Tibial nerve (tissue), 4 donors: ENCODE measurements at regions not wholly inside any gene's neighbourhood (a gene's known extent, or its start where the extent isn't known, plus 50 kb on each side); places are given as distances from the start of the nearest gene placed in this dataset.

Source experiments
- DNase-seq, 2 donors: peaks; one replicate each; pipeline ENCODE4 v3.0.0-alpha.2; 2019; ENCODE audit warnings: low spot score in 2 of 2
- H3K27ac ChIP-seq, 4 donors: fragments of 200-600 bp; sonication (generic) in 3 of 4; one replicate each; pipeline ENCODE4 v1.5.1; 2017 to 2019; ENCODE audit warnings: mild to moderate bottlenecking in 1 of 4
- H3K27me3 ChIP-seq, 2 donors: fragments of 200-600 bp; sonication (generic) in 1 of 2; one replicate each; pipeline versions ENCODE4 v1.5.1 to v1.6.0; 2017 to 2019
- H3K36me3 ChIP-seq, 3 donors: fragments of 200-600 bp; sonication (generic); one replicate each; pipeline ENCODE4 v1.5.1; 2018 to 2019
- H3K4me1 ChIP-seq, 4 donors: fragments of 200-600 bp; sonication (generic) in 3 of 4; one replicate each; pipeline ENCODE4 v1.5.1; 2017 to 2019
- H3K4me3 ChIP-seq, 4 donors: fragments of 200-600 bp; sonication (generic) in 3 of 4; one replicate each; pipeline ENCODE4 v1.5.1; 2017 to 2019; ENCODE audit warnings: mild to moderate bottlenecking in 1 of 4, moderate library complexity in 1 of 4
- H3K9me3 ChIP-seq, 4 donors: fragments of 200-600 bp; sonication (generic) in 3 of 4; one replicate each; pipeline ENCODE4 v1.5.1; 2017 to 2019
- EP300 ChIP-seq, 2 donors: sonication (generic); formaldehyde crosslinking; IDR thresholded peaks; one replicate each; pipeline ENCODE4 v1.6.1; 2017; ENCODE audit warnings: antibody characterized with exemption in 2 of 2, mild to moderate bottlenecking in 1 of 2
- POLR2A ChIP-seq, 2 donors: fragments of 450-650 bp; IDR thresholded peaks; one replicate each; pipeline ENCODE4 v1.6.1; 2017; ENCODE audit warnings: antibody characterized with exemption in 2 of 2, mild to moderate bottlenecking in 2 of 2, moderate library complexity in 2 of 2
- WGBS, 2 donors: methylation state at CpG; one replicate each; pipeline ENCODE4 v1.1.5; 2018; 5-methylcytosine and 5-hydroxymethylcytosine counted together
- TF ChIP-seq, protein P1 (sequence below), 5 experiments: fragments of 200-600 bp in 3 of 5; fragments of 450-650 bp in 2 of 5; sonication (generic) in 3 of 5; IDR thresholded peaks; one replicate each; pipeline ENCODE4 v1.5.1; 2016 to 2019; ENCODE audit warnings: antibody characterized with exemption in 5 of 5, mild to moderate bottlenecking in 3 of 5, moderate library complexity in 2 of 5

GRCh38 chr5:53160895-53161294, 51.3 kb upstream of the MOCS2 start:
- no peaks in the 10 kb centered on the region for H3K9me3 ChIP-seq
- DNase-seq, result no peak
- H3K27ac ChIP-seq, result no peak overlapping the region
- WGBS, 2 donors, result 75 to 78% methylated on average over 4 of the region's 4 CpGs
- no peak for TF ChIP-seq EP300 (IDR thresholded peaks at IDR 0.05)
- TF ChIP-seq, protein P1, sequence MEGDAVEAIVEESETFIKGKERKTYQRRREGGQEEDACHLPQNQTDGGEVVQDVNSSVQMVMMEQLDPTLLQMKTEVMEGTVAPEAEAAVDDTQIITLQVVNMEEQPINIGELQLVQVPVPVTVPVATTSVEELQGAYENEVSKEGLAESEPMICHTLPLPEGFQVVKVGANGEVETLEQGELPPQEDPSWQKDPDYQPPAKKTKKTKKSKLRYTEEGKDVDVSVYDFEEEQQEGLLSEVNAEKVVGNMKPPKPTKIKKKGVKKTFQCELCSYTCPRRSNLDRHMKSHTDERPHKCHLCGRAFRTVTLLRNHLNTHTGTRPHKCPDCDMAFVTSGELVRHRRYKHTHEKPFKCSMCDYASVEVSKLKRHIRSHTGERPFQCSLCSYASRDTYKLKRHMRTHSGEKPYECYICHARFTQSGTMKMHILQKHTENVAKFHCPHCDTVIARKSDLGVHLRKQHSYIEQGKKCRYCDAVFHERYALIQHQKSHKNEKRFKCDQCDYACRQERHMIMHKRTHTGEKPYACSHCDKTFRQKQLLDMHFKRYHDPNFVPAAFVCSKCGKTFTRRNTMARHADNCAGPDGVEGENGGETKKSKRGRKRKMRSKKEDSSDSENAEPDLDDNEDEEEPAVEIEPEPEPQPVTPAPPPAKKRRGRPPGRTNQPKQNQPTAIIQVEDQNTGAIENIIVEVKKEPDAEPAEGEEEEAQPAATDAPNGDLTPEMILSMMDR (IDR thresholded peaks at IDR 0.05), result no peak
- no peak for TF ChIP-seq POLR2A (IDR thresholded peaks at IDR 0.05)
- H3K27me3 ChIP-seq, result no peaks in the 10 kb centered on the region
- H3K4me1 ChIP-seq, result peaks cover 0 to 18% (median 3%) of the 10 kb centered on the region in 4 donors
- no peak overlapping the region for H3K4me3 ChIP-seq
- H3K36me3 ChIP-seq, result no peaks in the 10 kb centered on the region

DNA sequence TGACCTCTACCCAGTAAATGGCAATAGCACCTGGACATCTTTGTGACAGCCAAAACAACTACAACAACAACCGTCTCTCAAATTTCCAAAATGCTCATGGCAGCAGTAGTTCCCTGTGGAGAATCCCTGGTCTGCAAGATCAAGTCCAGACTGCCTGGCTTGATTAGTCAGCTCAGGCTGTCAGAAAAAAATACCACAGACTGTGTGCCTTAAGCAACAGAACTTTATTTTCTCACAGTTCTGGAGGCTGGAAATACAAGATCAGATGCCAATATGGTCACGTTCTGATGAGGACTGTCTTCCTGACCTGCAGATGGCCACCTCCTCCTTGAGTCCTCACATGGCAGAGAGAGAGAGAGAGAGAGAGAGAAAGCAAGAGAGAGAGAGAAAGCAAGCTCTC, 52.3 kb upstream of the MOCS2 start:
- H3K4me1 ChIP-seq, result peaks cover 0 to 27% (median 6%) of the 10 kb centered on the region in 4 donors
- H3K9me3 ChIP-seq, result no peaks in the 10 kb centered on the region
- no peaks in the 10 kb centered on the region for H3K27me3 ChIP-seq
- H3K4me3 ChIP-seq, result no peak overlapping the region
- no peak for TF ChIP-seq POLR2A (IDR thresholded peaks at IDR 0.05)
- no peak for TF ChIP-seq EP300 (IDR thresholded peaks at IDR 0.05)
- TF ChIP-seq, protein P1 (IDR thresholded peaks at IDR 0.05), result no peak
- no peak for DNase-seq
- 54 to 57% methylated on average over 2 of the region's 2 CpGs for WGBS, 2 donors
- H3K27ac ChIP-seq, result no peak overlapping the region
- no peaks in the 10 kb centered on the region for H3K36me3 ChIP-seq

GRCh38 chr5:53164478-53165165, 55.1 kb upstream of the MOCS2 start:
- no peak for DNase-seq
- Histone ChIP-seq H3K9me3 (no peaks in the 10 kb centered on the region), H3K4me1 (peaks cover 0 to 49% (median 14%) of the 10 kb centered on the region in 4 donors), H3K36me3 (no peaks in the 10 kb centered on the region), H3K27me3 (no peaks in the 10 kb centered on the region), H3K27ac (peak overlapping the region in 1 of 4 donors; percentile 21), H3K4me3 (no peak overlapping the region)
- WGBS, 2 donors, result 75 to 78% methylated on average over 2 of the region's 2 CpGs
- TF ChIP-seq, protein P1 (IDR thresholded peaks at IDR 0.05), result no peak
- no peak for TF ChIP-seq EP300 (IDR thresholded peaks at IDR 0.05)
- no peak for TF ChIP-seq POLR2A (IDR thresholded peaks at IDR 0.05)

- TF ChIP-seq, protein P1 (IDR thresholded peaks at IDR 0.05), result no peak
- TF ChIP-seq POLR2A (IDR thresholded peaks at IDR 0.05), result no peak
- TF ChIP-seq EP300 (IDR thresholded peaks at IDR 0.05), result no peak
- Histone ChIP-seq H3K27me3 (no peaks in the 10 kb centered on the region), H3K9me3 (no peaks in the 10 kb centered on the region), H3K36me3 (no peaks in the 10 kb centered on the region), H3K27ac (no peak overlapping the region), H3K4me3 (no peak overlapping the region), H3K4me1 (peaks cover 0 to 59% (median 14%) of the 10 kb centered on the region in 4 donors)
- WGBS, 2 donors, result 58 to 71% methylated on average over 5 of the region's 5 CpGs
- no peak for DNase-seq
Observed at GRCh38 chr5:53165431-53166182, 56.0 kb upstream of the MOCS2 start.

GRCh38 chr5:53166183-53166495, 56.6 kb upstream of the MOCS2 start:
- no peak for DNase-seq
- no peaks in the 10 kb centered on the region for H3K9me3 ChIP-seq
- no peak overlapping the region for H3K4me3 ChIP-seq
- H3K27me3 ChIP-seq, result no peaks in the 10 kb centered on the region
- 8 to 9% methylated on average over 1 of the region's 1 CpG for WGBS, 2 donors
- H3K27ac ChIP-seq, result peak overlapping the region in 3 of 4 donors; percentile 4 to 51 (median 26)
- no peaks in the 10 kb centered on the region for H3K36me3 ChIP-seq
- no peak for TF ChIP-seq EP300 (IDR thresholded peaks at IDR 0.05)
- TF ChIP-seq, protein P1 (IDR thresholded peaks at IDR 0.05), result no peak
- TF ChIP-seq POLR2A (IDR thresholded peaks at IDR 0.05), result no peak
- H3K4me1 ChIP-seq, result peaks cover 0 to 60% (median 14%) of the 10 kb centered on the region in 4 donors
